Adrenal gland (tissue), 5 donors: ENCODE measurements at regions not wholly inside any gene's neighbourhood (a gene's known extent, or its start where the extent isn't known, plus 50 kb on each side); places are given as distances from the start of the nearest gene placed in this dataset.

Experiments used
- CTCF ChIP-seq, 6 experiments: fragments of 450-650 bp in 4 of 6; fragments of 200-600 bp in 2 of 6; sonication (generic) in 1 of 6; IDR thresholded peaks; 1 replicate in 5 of 6; 2 replicates in 1 of 6; pipeline versions ENCODE4 v1.5.1 to v1.8.0; 2016 to 2021; ENCODE audit warnings: antibody characterized with exemption in 6 of 6, mild to moderate bottlenecking in 2 of 6, moderate library complexity in 1 of 6
- POLR2A ChIP-seq, 2 donors: fragments of 450-650 bp; IDR thresholded peaks; one replicate each; pipeline ENCODE4 v1.6.1; 2017; ENCODE audit warnings: antibody characterized with exemption in 2 of 2, mild to moderate bottlenecking in 2 of 2, moderate library complexity in 1 of 2
- donor health status: DM: no; HTN: no; CAD: no.

- no peak for TF ChIP-seq POLR2A (IDR thresholded peaks at IDR 0.05)
- no peak for TF ChIP-seq CTCF (IDR thresholded peaks at IDR 0.05)
Observed at GRCh38 chr21:43335119-43335518, 91.8 kb downstream of the SIK1 start.
